Loucy (cell line): ENCODE measurements at regions not wholly inside any gene's neighbourhood (a gene's known extent, or its start where the extent isn't known, plus 50 kb on each side); places are given as distances from the start of the nearest gene placed in this dataset.

Experiments used
- H2AFZ ChIP-seq: fragments of 200-600 bp; sonication (generic); 2 replicates; pipeline ENCODE4 v1.6.0; 2016; ENCODE audit warnings: antibody characterized with exemption, mild to moderate bottlenecking, low read length, moderate library complexity
- H3F3A ChIP-seq: fragments of 200-600 bp; 2 replicates; pipeline ENCODE4 v1.6.0; 2016; ENCODE audit warnings: antibody characterized with exemption, low read depth, mild to moderate bottlenecking
- H3K27me3 ChIP-seq: fragments of 200-600 bp; sonication (generic); 2 replicates; pipeline ENCODE4 v1.6.1; 2014; ENCODE audit warnings: low read length, mild to moderate bottlenecking; ENCODE audit not compliant: insufficient read depth, poor library complexity, severe bottlenecking
- H3K36me3 ChIP-seq: fragments of 200-600 bp; sonication (generic); 2 replicates; pipeline ENCODE4 v1.6.1; 2016; ENCODE audit warnings: low read length; ENCODE audit not compliant: insufficient read depth
- H3K4me1 ChIP-seq: fragments of 200-600 bp; sonication (generic); 2 replicates; pipeline ENCODE4 v1.5.1; 2014; ENCODE audit warnings: low read length, mild to moderate bottlenecking; ENCODE audit not compliant: insufficient read depth, poor library complexity, severe bottlenecking
- H3K4me2 ChIP-seq: fragments of 200-600 bp; sonication (generic); 2 replicates; pipeline ENCODE4 v1.6.0; 2014; ENCODE audit warnings: antibody characterized with exemption, low read length, low read depth, mild to moderate bottlenecking; ENCODE audit not compliant: poor library complexity, severe bottlenecking
- H3K4me3 ChIP-seq: fragments of 200-600 bp; sonication (generic); 2 replicates; pipeline ENCODE4 v1.5.1; 2014; ENCODE audit warnings: low read length, mild to moderate bottlenecking, mixed read lengths; ENCODE audit not compliant: poor library complexity, severe bottlenecking
- H3K79me2 ChIP-seq: fragments of 200-600 bp; sonication (generic); 2 replicates; pipeline ENCODE4 v1.6.1; 2014; ENCODE audit warnings: low read length; ENCODE audit not compliant: insufficient read depth
- H3K9ac ChIP-seq: fragments of 200-600 bp; sonication (generic); 2 replicates; pipeline ENCODE4 v1.6.0; 2014; ENCODE audit warnings: mild to moderate bottlenecking, low read depth, low read length, moderate library complexity; ENCODE audit not compliant: poor library complexity, severe bottlenecking
- H3K9me2 ChIP-seq: fragments of 200-600 bp; sonication (generic); replicated peaks from 2 replicates; pipeline ENCODE4 v1.6.1; 2016; ENCODE audit warnings: low read depth, low read length, mixed read lengths
- H3K9me3 ChIP-seq: fragments of 200-600 bp; sonication (generic); 2 replicates; pipeline ENCODE4 v1.6.1; 2014; ENCODE audit warnings: mild to moderate bottlenecking, antibody characterized with exemption, low read length, low read depth; ENCODE audit not compliant: insufficient read depth
- H4K20me1 ChIP-seq: fragments of 200-600 bp; sonication (generic); 2 replicates; pipeline ENCODE4 v1.6.0; 2014; ENCODE audit warnings: antibody characterized with exemption, low read length, mild to moderate bottlenecking; ENCODE audit not compliant: insufficient read depth, poor library complexity, severe bottlenecking
- EZH2phosphoT487 ChIP-seq: fragments of 200-600 bp; IDR thresholded peaks from 2 replicates; pipeline ENCODE4 v1.6.1; 2018; ENCODE audit warnings: antibody characterized with exemption, mild to moderate bottlenecking, moderate library complexity, borderline replicate concordance
- TF ChIP-seq, protein P1 (sequence below): fragments of 200-600 bp; sonication (generic); conservative IDR thresholded peaks from 2 replicates; pipeline ENCODE4 v1.5.1; 2014; ENCODE audit warnings: mild to moderate bottlenecking, antibody characterized with exemption, low read length

- Histone ChIP-seq H3K4me1 (no peaks in the 10 kb centered on the region), H3K36me3 (no peaks in the 10 kb centered on the region), H3K27me3 (no peaks in the 10 kb centered on the region), H3K9me2 (no peaks in the 10 kb centered on the region), H2AFZ (no peak overlapping the region), H4K20me1 (no peaks in the 10 kb centered on the region), H3K9me3 (no peaks in the 10 kb centered on the region), H3K79me2 (no peaks in the 10 kb centered on the region), H3K4me3 (no peak overlapping the region), H3F3A (no peaks in the 10 kb centered on the region), H3K9ac (no peak overlapping the region), H3K4me2 (no peak overlapping the region)
- TF ChIP-seq, protein P1, sequence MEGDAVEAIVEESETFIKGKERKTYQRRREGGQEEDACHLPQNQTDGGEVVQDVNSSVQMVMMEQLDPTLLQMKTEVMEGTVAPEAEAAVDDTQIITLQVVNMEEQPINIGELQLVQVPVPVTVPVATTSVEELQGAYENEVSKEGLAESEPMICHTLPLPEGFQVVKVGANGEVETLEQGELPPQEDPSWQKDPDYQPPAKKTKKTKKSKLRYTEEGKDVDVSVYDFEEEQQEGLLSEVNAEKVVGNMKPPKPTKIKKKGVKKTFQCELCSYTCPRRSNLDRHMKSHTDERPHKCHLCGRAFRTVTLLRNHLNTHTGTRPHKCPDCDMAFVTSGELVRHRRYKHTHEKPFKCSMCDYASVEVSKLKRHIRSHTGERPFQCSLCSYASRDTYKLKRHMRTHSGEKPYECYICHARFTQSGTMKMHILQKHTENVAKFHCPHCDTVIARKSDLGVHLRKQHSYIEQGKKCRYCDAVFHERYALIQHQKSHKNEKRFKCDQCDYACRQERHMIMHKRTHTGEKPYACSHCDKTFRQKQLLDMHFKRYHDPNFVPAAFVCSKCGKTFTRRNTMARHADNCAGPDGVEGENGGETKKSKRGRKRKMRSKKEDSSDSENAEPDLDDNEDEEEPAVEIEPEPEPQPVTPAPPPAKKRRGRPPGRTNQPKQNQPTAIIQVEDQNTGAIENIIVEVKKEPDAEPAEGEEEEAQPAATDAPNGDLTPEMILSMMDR = no peak
- no peak for TF ChIP-seq EZH2phosphoT487
These were observed 206.1 kb downstream of the TM2D1 start for GRCh38 chr1:61518670-61519400.

GRCh38 chr1:61517345-61517744 is 207.6 kb downstream of the TM2D1 start:
- no peaks in the 10 kb centered on the region for H3K36me3 ChIP-seq
- no peak overlapping the region for H3K9ac ChIP-seq
- no peaks in the 10 kb centered on the region for H4K20me1 ChIP-seq
- no peaks in the 10 kb centered on the region for H3F3A ChIP-seq
- H3K9me2 ChIP-seq = no peaks in the 10 kb centered on the region
- no peaks in the 10 kb centered on the region for H3K27me3 ChIP-seq
- TF ChIP-seq, protein P1 = no peak
- TF ChIP-seq EZH2phosphoT487 = no peak
- H3K4me1 ChIP-seq = no peaks in the 10 kb centered on the region
- no peak overlapping the region for H2AFZ ChIP-seq
- H3K4me2 ChIP-seq = no peak overlapping the region
- no peak overlapping the region for H3K4me3 ChIP-seq
- no peaks in the 10 kb centered on the region for H3K79me2 ChIP-seq
- H3K9me3 ChIP-seq = no peaks in the 10 kb centered on the region

GRCh38 chr1:61515096-61515495 is 209.8 kb downstream of the TM2D1 start:
- no peaks in the 10 kb centered on the region for H3K36me3 ChIP-seq
- H3K9ac ChIP-seq = no peak overlapping the region
- no peaks in the 10 kb centered on the region for H3K4me1 ChIP-seq
- H3K9me2 ChIP-seq = no peaks in the 10 kb centered on the region
- no peaks in the 10 kb centered on the region for H3K27me3 ChIP-seq
- H3K4me2 ChIP-seq = no peak overlapping the region
- H2AFZ ChIP-seq = no peak overlapping the region
- no peak for TF ChIP-seq EZH2phosphoT487
- TF ChIP-seq, protein P1 = no peak
- H3F3A ChIP-seq = no peaks in the 10 kb centered on the region
- no peaks in the 10 kb centered on the region for H3K9me3 ChIP-seq
- H3K4me3 ChIP-seq = no peak overlapping the region
- no peaks in the 10 kb centered on the region for H3K79me2 ChIP-seq
- H4K20me1 ChIP-seq = no peaks in the 10 kb centered on the region
